Chondrocyte (in vitro differentiated cells): ENCODE measurements at regions not wholly inside any gene's neighbourhood (a gene's known extent, or its start where the extent isn't known, plus 50 kb on each side); places are given as distances from the start of the nearest gene placed in this dataset.

ENCODE experiments used
- DNase-seq: peaks from one replicate; pipeline ENCODE4 v3.0.0; 2021; ENCODE audit warnings: mixed read lengths, low spot score
- H3K27ac Mint-ChIP-seq: one replicate; pipeline ENCODE4 v1.8.0; 2021; ENCODE audit warnings: mild to moderate bottlenecking, moderate library complexity, mixed read lengths; ENCODE audit not compliant: unreplicated experiment
- H3K27me3 Mint-ChIP-seq: 2 replicates; pipeline ENCODE4 v1.8.0; 2021; ENCODE audit warnings: low read depth, mixed read lengths
- H3K36me3 Mint-ChIP-seq: 2 replicates; pipeline ENCODE4 v1.8.0; 2021; ENCODE audit warnings: low read depth, mixed read lengths
- H3K4me1 Mint-ChIP-seq: 2 replicates; pipeline ENCODE4 v1.8.0; 2021; ENCODE audit warnings: low read depth, mild to moderate bottlenecking, mixed read lengths
- H3K4me3 Mint-ChIP-seq: one replicate; pipeline ENCODE4 v1.8.0; 2021; ENCODE audit warnings: mild to moderate bottlenecking, moderate library complexity, mixed read lengths; ENCODE audit not compliant: unreplicated experiment
- H3K9me3 Mint-ChIP-seq: 2 replicates; pipeline ENCODE4 v1.8.0; 2021; ENCODE audit warnings: low read depth, mixed read lengths
- CTCF ChIP-seq: fragments of 200-600 bp; sonication (generic); IDR thresholded peaks from 2 replicates; pipeline ENCODE4 v1.5.0; 2021; ENCODE audit warnings: antibody characterized with exemption, mild to moderate bottlenecking, moderate library complexity

- DNase-seq: no peak
- Mint-ChIP-seq H3K4me3 (no peak overlapping the region), H3K36me3 (no peaks in the 10 kb centered on the region), H3K27me3 (peaks cover 3% of the 10 kb centered on the region), H3K27ac (no peak overlapping the region), H3K9me3 (peaks cover 4% of the 10 kb centered on the region), H3K4me1 (peaks cover 7% of the 10 kb centered on the region)
- no peak for TF ChIP-seq CTCF
Observed at GRCh38 chrX:39600222-39600621, 497.5 kb downstream of the BCOR start.

- H3K4me3 Mint-ChIP-seq: no peak overlapping the region
- TF ChIP-seq CTCF: no peak
- H3K27ac Mint-ChIP-seq: no peak overlapping the region
- no peaks in the 10 kb centered on the region for H3K36me3 Mint-ChIP-seq
- peaks cover 7% of the 10 kb centered on the region for H3K4me1 Mint-ChIP-seq
- H3K27me3 Mint-ChIP-seq: peaks cover 3% of the 10 kb centered on the region
- no peak for DNase-seq
- peaks cover 9% of the 10 kb centered on the region for H3K9me3 Mint-ChIP-seq
Observed at GRCh38 chrX:39601231-39602177, 496.3 kb downstream of the BCOR start.

GRCh38 chrX:39602195-39602594, 495.6 kb downstream of the BCOR start:
- H3K36me3 Mint-ChIP-seq: no peaks in the 10 kb centered on the region
- H3K4me3 Mint-ChIP-seq: no peak overlapping the region
- H3K27ac Mint-ChIP-seq: no peak overlapping the region
- H3K4me1 Mint-ChIP-seq: peaks cover 7% of the 10 kb centered on the region
- peaks cover 16% of the 10 kb centered on the region for H3K9me3 Mint-ChIP-seq
- TF ChIP-seq CTCF: no peak
- peaks cover 3% of the 10 kb centered on the region for H3K27me3 Mint-ChIP-seq
- no peak for DNase-seq

GRCh38 chrX:39603230-39603629, 494.5 kb downstream of the BCOR start:
- no peak for DNase-seq
- H3K27me3 Mint-ChIP-seq: peaks cover 3% of the 10 kb centered on the region
- peaks cover 23% of the 10 kb centered on the region for H3K9me3 Mint-ChIP-seq
- H3K36me3 Mint-ChIP-seq: no peaks in the 10 kb centered on the region
- no peak overlapping the region for H3K4me3 Mint-ChIP-seq
- H3K4me1 Mint-ChIP-seq: peaks cover 7% of the 10 kb centered on the region
- no peak overlapping the region for H3K27ac Mint-ChIP-seq
- TF ChIP-seq CTCF: no peak

GRCh38 chrX:39605183-39605582, 492.6 kb downstream of the BCOR start:
- TF ChIP-seq CTCF: no peak
- no peak overlapping the region for H3K4me3 Mint-ChIP-seq
- no peak for DNase-seq
- H3K27me3 Mint-ChIP-seq: peaks cover 2% of the 10 kb centered on the region
- H3K4me1 Mint-ChIP-seq: peaks cover 7% of the 10 kb centered on the region
- no peaks in the 10 kb centered on the region for H3K36me3 Mint-ChIP-seq
- H3K9me3 Mint-ChIP-seq: peaks cover 23% of the 10 kb centered on the region
- no peak overlapping the region for H3K27ac Mint-ChIP-seq
